DND-41 (cell line): ENCODE measurements at regions not wholly inside any gene's neighbourhood (a gene's known extent, or its start where the extent isn't known, plus 50 kb on each side); places are given as distances from the start of the nearest gene placed in this dataset.

Experiments
- ATAC-seq: fragments of 200-7000 bp; cut with Tn5 transposase; 3 replicates; pipeline ENCODE4 v1.9.1; 2021; ENCODE audit warnings: low read depth; ENCODE audit not compliant: insufficient read depth
- DNase-seq: peaks from one replicate; pipeline ENCODE4 v3.0.0-alpha.2; 2020
- H2AFZ ChIP-seq: 2 replicates; pipeline ENCODE4 v1.6.0; 2012; ENCODE audit warnings: low read depth, low read length
- H3K27ac ChIP-seq: 2 replicates; pipeline ENCODE4 v1.5.1; 2012; ENCODE audit warnings: low read length, inconsistent platforms
- H3K27me3 ChIP-seq: fragments of 200-600 bp; sonication (generic); 2 replicates; pipeline ENCODE4 v1.6.0; 2012; ENCODE audit warnings: low read length, mild to moderate bottlenecking, inconsistent platforms; ENCODE audit not compliant: insufficient read depth, poor library complexity
- H3K36me3 ChIP-seq: 2 replicates; pipeline ENCODE4 v1.5.1; 2012; ENCODE audit warnings: low read length, inconsistent platforms; ENCODE audit not compliant: insufficient read depth
- H3K4me1 ChIP-seq: 2 replicates; pipeline ENCODE4 v1.5.1; 2012; ENCODE audit warnings: mild to moderate bottlenecking, low read length; ENCODE audit not compliant: insufficient read depth
- H3K4me2 ChIP-seq: 2 replicates; pipeline ENCODE4 v1.6.0; 2012; ENCODE audit warnings: mild to moderate bottlenecking, moderate library complexity, low read length, inconsistent platforms; ENCODE audit not compliant: insufficient read depth
- H3K4me3 ChIP-seq, 2 experiments: fragments of 200-600 bp in 1 of 2; shearing (Covaris generic) in 1 of 2; 2 replicates each; pipeline ENCODE4 v1.5.1; 2012 to 2016; ENCODE audit warnings: inconsistent platforms in 2 of 2, low read length in 2 of 2, mild to moderate bottlenecking in 2 of 2, low read depth in 1 of 2, moderate library complexity in 1 of 2
- H3K79me2 ChIP-seq: 2 replicates; pipeline ENCODE4 v1.6.0; 2012; ENCODE audit warnings: low read length, inconsistent platforms; ENCODE audit not compliant: insufficient read depth
- H3K9ac ChIP-seq: 2 replicates; pipeline ENCODE4 v1.6.0; 2012; ENCODE audit warnings: low read depth, mild to moderate bottlenecking, inconsistent platforms, low read length, moderate library complexity
- H3K9me3 ChIP-seq: 2 replicates; pipeline ENCODE4 v1.5.1; 2012; ENCODE audit warnings: low read length, moderate library complexity, mild to moderate bottlenecking, inconsistent platforms; ENCODE audit not compliant: insufficient read depth, severe bottlenecking
- H4K20me1 ChIP-seq: 2 replicates; pipeline ENCODE4 v1.6.0; 2012; ENCODE audit warnings: low read length; ENCODE audit not compliant: insufficient read depth
- CTCF ChIP-seq: IDR thresholded peaks from 2 replicates; pipeline ENCODE4 v1.5.1; 2012; ENCODE audit warnings: borderline replicate concordance, low read length, moderate library complexity, mild to moderate bottlenecking; ENCODE audit not compliant: poor library complexity, severe bottlenecking; ENCODE audit errors: extremely low read depth
- EZH2 ChIP-seq: IDR thresholded peaks from 3 replicates; pipeline ENCODE4 v1.6.1; 2012; ENCODE audit warnings: borderline replicate concordance, low read depth, mild to moderate bottlenecking, moderate library complexity, low read length, inconsistent platforms; ENCODE audit not compliant: severe bottlenecking

- Histone ChIP-seq H3K9me3 (no peaks in the 10 kb centered on the region), H3K4me3 (no peak overlapping the region), H3K79me2 (no peaks in the 10 kb centered on the region), H3K27me3 (no peaks in the 10 kb centered on the region), H3K9ac (no peak overlapping the region), H2AFZ (no peak overlapping the region), H4K20me1 (no peaks in the 10 kb centered on the region), H3K27ac (no peak overlapping the region), H3K36me3 (no peaks in the 10 kb centered on the region), H3K4me2 (no peak overlapping the region), H3K4me1 (peaks cover 9% of the 10 kb centered on the region; the same call in 1 of the 2 replicates)
- DNase-seq (peak; percentile 44), ATAC-seq (peak; percentile 93)
- TF ChIP-seq CTCF, result no peak
- TF ChIP-seq EZH2, result no peak
These were observed 52.7 kb upstream of the PLA2G4A start for GRCh38 chr1:186775881-186776560.

GRCh38 chr1:186775036-186775435 lies 53.7 kb upstream of the PLA2G4A start:
- Histone ChIP-seq H3K4me2 (no peak overlapping the region), H3K9me3 (no peaks in the 10 kb centered on the region), H3K36me3 (no peaks in the 10 kb centered on the region), H3K27ac (no peak overlapping the region), H2AFZ (no peak overlapping the region), H4K20me1 (no peaks in the 10 kb centered on the region), H3K9ac (no peak overlapping the region), H3K27me3 (no peaks in the 10 kb centered on the region), H3K79me2 (no peaks in the 10 kb centered on the region), H3K4me3 (no peak overlapping the region), H3K4me1 (peaks cover 9% of the 10 kb centered on the region; the same call in 1 of the 2 replicates)
- TF ChIP-seq CTCF, result no peak
- no peak for TF ChIP-seq EZH2
- ATAC-seq (no peak), DNase-seq (no peak)

- Histone ChIP-seq H3K9ac (no peak overlapping the region), H3K27me3 (no peaks in the 10 kb centered on the region), H3K4me3 (no peak overlapping the region), H4K20me1 (no peaks in the 10 kb centered on the region), H3K9me3 (no peaks in the 10 kb centered on the region), H3K4me1 (peaks cover 9% of the 10 kb centered on the region; the same call in 1 of the 2 replicates), H3K79me2 (no peaks in the 10 kb centered on the region), H3K4me2 (no peak overlapping the region), H3K36me3 (no peaks in the 10 kb centered on the region), H2AFZ (no peak overlapping the region), H3K27ac (no peak overlapping the region)
- no peak for DNase-seq
- no peak for ATAC-seq
- TF ChIP-seq CTCF, result no peak
- no peak for TF ChIP-seq EZH2
These were observed 56.5 kb upstream of the PLA2G4A start for GRCh38 chr1:186772228-186772627.

- Histone ChIP-seq H4K20me1 (no peaks in the 10 kb centered on the region), H2AFZ (no peak overlapping the region), H3K9me3 (no peaks in the 10 kb centered on the region), H3K4me3 (no peak overlapping the region), H3K4me2 (no peak overlapping the region), H3K79me2 (no peaks in the 10 kb centered on the region), H3K9ac (no peak overlapping the region), H3K4me1 (peaks cover 1% of the 10 kb centered on the region; the same call in 1 of the 2 replicates), H3K27ac (no peak overlapping the region), H3K36me3 (no peaks in the 10 kb centered on the region), H3K27me3 (no peaks in the 10 kb centered on the region)
- TF ChIP-seq CTCF, result no peak
- TF ChIP-seq EZH2, result no peak
- DNase-seq (no peak), ATAC-seq (no peak; the same call in 2 of the 3 replicates)
These were observed 58.3 kb upstream of the PLA2G4A start for GRCh38 chr1:186770421-186770820.
